Endothelial cell of umbilical vein (primary cell): ENCODE measurements at regions not wholly inside any gene's neighbourhood (a gene's known extent, or its start where the extent isn't known, plus 50 kb on each side); places are given as distances from the start of the nearest gene placed in this dataset.

Experiments used
- BruUV-seq: library from RNA; stranded (reverse); fragments of 400-500 nt; replicated peaks from 2 replicates; lab custom pipeline; 2021; lab: Mats Ljungman, UMichigan
- CTCF ChIA-PET: fragments of 300-600, 350-600 bp; sonication (Branson Sonifier 250); formaldehyde crosslinking; loops from one replicate; lab custom pipeline; 2021; ENCODE audit warnings: antibody characterized with exemption, inconsistent platforms; lab: Charles Lee
- POLR2A ChIA-PET: fragments of 300-600, 350-600 bp; sonication (Branson Sonifier 250); formaldehyde crosslinking; loops from one replicate; lab custom pipeline; 2021; ENCODE audit warnings: antibody characterized with exemption, inconsistent platforms; lab: Charles Lee
- DNase-seq: peaks from one replicate; pipeline ENCODE4 v3.0.0-alpha.2; 2011; ENCODE audit warnings: low read depth, low spot score
- FAIRE-seq: peaks from 2 replicates; lab custom pipeline; 2011; peaks lifted over from hg19 to GRCh38; lab: Jason Lieb, UNC
- H2AFZ ChIP-seq: 2 replicates; pipeline ENCODE4 v1.6.0; 2012; ENCODE audit warnings: low read depth, low read length, control low read depth, inconsistent platforms
- H3K27ac ChIP-seq: 2 replicates; pipeline ENCODE4 v1.5.1; 2011; ENCODE audit warnings: low read depth, mild to moderate bottlenecking, control low read depth, low read length, moderate library complexity; ENCODE audit not compliant: insufficient read depth
- H3K27me3 ChIP-seq, 2 experiments: 2 replicates each; pipeline versions ENCODE4 v1.6.0 to v1.6.1; 2011; ENCODE audit warnings: low read length in 2 of 2, mixed read lengths in 1 of 2; ENCODE audit not compliant: control insufficient read depth in 2 of 2, insufficient read depth in 2 of 2
- H3K36me3 ChIP-seq, 2 experiments: 2 replicates in 1 of 2; 3 replicates in 1 of 2; pipeline ENCODE4 v1.5.1; 2011; ENCODE audit warnings: low read length in 2 of 2, mild to moderate bottlenecking in 1 of 2, moderate library complexity in 1 of 2; ENCODE audit not compliant: control insufficient read depth in 2 of 2, insufficient read depth in 2 of 2; ENCODE audit errors: extremely low read depth in 1 of 2
- H3K4me1 ChIP-seq: 3 replicates; pipeline ENCODE4 v1.5.1; 2011; ENCODE audit warnings: mild to moderate bottlenecking, low read length; ENCODE audit not compliant: control insufficient read depth, insufficient read depth; ENCODE audit errors: extremely low read depth
- H3K4me2 ChIP-seq: 2 replicates; pipeline ENCODE4 v1.6.1; 2011; ENCODE audit warnings: low read length, control low read depth, mixed read lengths; ENCODE audit not compliant: insufficient read depth
- H3K4me3 ChIP-seq, 3 experiments: fragments of 200-600 bp in 1 of 3; sonication (generic), shearing (Covaris generic) in 1 of 3; replicated peaks in 1 of 3; 2 replicates each; pipeline ENCODE4 v1.5.1; 2011 to 2016; ENCODE audit warnings: control low read depth in 3 of 3, low read length in 3 of 3, mild to moderate bottlenecking in 2 of 3, inconsistent platforms in 1 of 3, low read depth in 1 of 3, moderate library complexity in 1 of 3; ENCODE audit not compliant: insufficient read depth in 1 of 3
- H3K79me2 ChIP-seq: 2 replicates; pipeline ENCODE4 v1.6.0; 2012; ENCODE audit warnings: low read length, inconsistent platforms; ENCODE audit not compliant: control insufficient read depth, insufficient read depth
- H3K9ac ChIP-seq: replicated peaks from 2 replicates; pipeline ENCODE3; 2011; ENCODE audit warnings: low read length, control low read depth; ENCODE audit not compliant: insufficient read depth; ENCODE audit errors: extremely low read depth
- H3K9me1 ChIP-seq: replicated peaks from 3 replicates; pipeline ENCODE4 v1.6.0; 2011; ENCODE audit warnings: mild to moderate bottlenecking, low read length; ENCODE audit not compliant: control insufficient read depth, insufficient read depth; ENCODE audit errors: extremely low read depth
- H3K9me3 ChIP-seq: replicated peaks from 2 replicates; pipeline ENCODE4 v1.5.1; 2012; ENCODE audit warnings: low read length, inconsistent platforms; ENCODE audit not compliant: control insufficient read depth, insufficient read depth
- H4K20me1 ChIP-seq: replicated peaks from 2 replicates; pipeline ENCODE3; 2011; ENCODE audit warnings: mild to moderate bottlenecking, low read length; ENCODE audit not compliant: control insufficient read depth, insufficient read depth; ENCODE audit errors: extremely low read depth
- CTCF ChIP-seq, 2 donors: IDR thresholded peaks; 1 replicate in 1 of 2; 2 replicates in 1 of 2; pipeline ENCODE4 v1.5.1; 2011; ENCODE audit warnings: low read length in 2 of 2, mild to moderate bottlenecking in 2 of 2, moderate library complexity in 2 of 2, control low read depth in 1 of 2, inconsistent platforms in 1 of 2, low read depth in 1 of 2; ENCODE audit not compliant: insufficient read depth in 1 of 2; ENCODE audit errors: extremely low read depth in 1 of 2
- EZH2 ChIP-seq: IDR thresholded peaks from 2 replicates; pipeline ENCODE4 v1.6.1; 2012; ENCODE audit warnings: borderline replicate concordance, low read depth, mild to moderate bottlenecking, moderate library complexity, low read length, inconsistent platforms; ENCODE audit not compliant: severe bottlenecking
- FOS ChIP-seq: IDR thresholded peaks from 2 replicates; pipeline ENCODE4 v1.6.1; 2011; ENCODE audit warnings: mild to moderate bottlenecking, low read length, moderate library complexity, borderline replicate concordance; ENCODE audit not compliant: insufficient read depth
- GATA2 ChIP-seq: IDR thresholded peaks from 2 replicates; pipeline ENCODE4 v1.7.0; 2011; ENCODE audit warnings: low read depth, mild to moderate bottlenecking, moderate library complexity, mixed read lengths, low read length; ENCODE audit not compliant: insufficient read length, insufficient read depth
- JUN ChIP-seq: IDR thresholded peaks from 2 replicates; pipeline ENCODE4 v1.6.1; 2011; ENCODE audit warnings: borderline replicate concordance, low read depth; ENCODE audit not compliant: insufficient read length, insufficient read depth
- MAX ChIP-seq: IDR thresholded peaks from 2 replicates; pipeline ENCODE4 v1.6.1; 2011; ENCODE audit not compliant: insufficient read depth, insufficient read length
- MYC ChIP-seq: IDR thresholded peaks from one replicate; pipeline ENCODE4 v1.6.1; 2011; ENCODE audit warnings: mild to moderate bottlenecking, low read depth, low read length
- POLR2A ChIP-seq: IDR thresholded peaks from 2 replicates; pipeline ENCODE4 v1.6.1; 2012; ENCODE audit warnings: low read depth, mild to moderate bottlenecking, control low read depth, low read length
- POLR2AphosphoS5 ChIP-seq: IDR thresholded peaks from 2 replicates; pipeline ENCODE4 v1.6.1; 2012; ENCODE audit warnings: low read depth, mild to moderate bottlenecking, control low read depth, low read length, moderate library complexity; ENCODE audit not compliant: insufficient read depth
- dilution Hi-C: fragments of 300-500 bp; cut with MboI; formaldehyde crosslinking; loops from one replicate; pipeline ENCODE4 v1.15.0; 2019; ENCODE audit warnings: low sequenced_read_pairs; ENCODE audit not compliant: extremely low pct_ligation_motif_present
- intact Hi-C: fragments of 100-400 bp; cut with micrococcal nuclease; formaldehyde crosslinking; loops from one replicate; pipeline ENCODE4 v1.10.0; 2022

- Histone ChIP-seq H3K4me1 (no peaks in the 10 kb centered on the region), H3K4me3 (no peak overlapping the region), H2AFZ (no peak overlapping the region), H3K9me3 (no peaks in the 10 kb centered on the region), H3K79me2 (no peaks in the 10 kb centered on the region), H3K27ac (no peak overlapping the region), H3K4me2 (no peak overlapping the region), H3K36me3 (no peaks in the 10 kb centered on the region), H3K27me3 (no peaks in the 10 kb centered on the region), H3K9ac (no peak overlapping the region), H3K9me1 (no peaks in the 10 kb centered on the region), H4K20me1 (no peaks in the 10 kb centered on the region)
- CTCF ChIA-PET: no interaction called here
- intact Hi-C loops: no loop called here
- DNase-seq (no peak), FAIRE-seq (no peak)
- POLR2A ChIA-PET: no interaction called here
- no peak for TF ChIP-seq MAX
- no peak for TF ChIP-seq MYC
- TF ChIP-seq POLR2A: no peak
- no peak for TF ChIP-seq CTCF (IDR thresholded peaks at IDR 0.05; ENCODE audit: extremely low read depth in 1 of 2, insufficient read depth in 1 of 2, low read depth in 1 of 2, low read length in 2 of 2)
- no peak for TF ChIP-seq FOS
- no peak for TF ChIP-seq POLR2AphosphoS5
- no peak for TF ChIP-seq JUN
- TF ChIP-seq GATA2: no peak
- no peak for TF ChIP-seq EZH2
- no TSS peak for BruUV-seq
- dilution Hi-C loops: no loop called here
Observed at GRCh38 chr6:21402368-21402767, 191.2 kb upstream of the SOX4 start.
